ENCODE measurements at regions not wholly inside any gene's neighbourhood (a gene's known extent, or its start where the extent isn't known, plus 50 kb on each side); places are given as distances from the start of the nearest gene placed in this dataset.
"Not testable (repeated sequence)": the region's sequence is repeated elsewhere in the genome, so short reads cannot be mapped to it uniquely, and the experiment has no call there.

DNA sequence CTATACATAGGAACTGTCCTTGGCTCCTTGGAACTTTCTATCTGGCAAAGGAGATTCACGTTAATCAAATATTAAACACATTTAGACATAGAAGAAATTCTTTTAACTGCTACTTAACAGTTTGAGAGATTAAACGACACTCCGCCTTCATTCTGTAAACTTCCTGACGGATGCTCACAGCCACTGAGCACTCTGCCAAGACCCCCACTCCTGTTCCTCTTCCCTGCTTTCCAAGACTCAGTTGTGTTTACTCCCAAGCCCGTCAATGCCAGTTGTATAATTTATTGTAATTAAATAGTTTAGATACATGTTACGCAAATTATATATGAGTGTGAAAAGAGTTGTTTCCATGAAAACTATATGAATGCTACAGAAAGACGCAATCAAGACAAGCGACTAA is 321.4 kb upstream of the EPHA4 start:
- Mint-ChIP-seq H3K9me3 (ENCODE audit: unreplicated experiment) (peaks cover 4% of the 10 kb centered on the region), H3K27me3 (ENCODE audit: unreplicated experiment) (no peaks in the 10 kb centered on the region), H3K4me3 (ENCODE audit: unreplicated experiment) (no peak overlapping the region), H3K27ac (ENCODE audit: unreplicated experiment) (no peak overlapping the region), H3K36me3 (ENCODE audit: unreplicated experiment) (no peaks in the 10 kb centered on the region), H3K4me1 (ENCODE audit: low read depth, unreplicated experiment) (peaks cover 8% of the 10 kb centered on the region)
- DNase-seq, result no peak
- TF ChIP-seq, protein P1, sequence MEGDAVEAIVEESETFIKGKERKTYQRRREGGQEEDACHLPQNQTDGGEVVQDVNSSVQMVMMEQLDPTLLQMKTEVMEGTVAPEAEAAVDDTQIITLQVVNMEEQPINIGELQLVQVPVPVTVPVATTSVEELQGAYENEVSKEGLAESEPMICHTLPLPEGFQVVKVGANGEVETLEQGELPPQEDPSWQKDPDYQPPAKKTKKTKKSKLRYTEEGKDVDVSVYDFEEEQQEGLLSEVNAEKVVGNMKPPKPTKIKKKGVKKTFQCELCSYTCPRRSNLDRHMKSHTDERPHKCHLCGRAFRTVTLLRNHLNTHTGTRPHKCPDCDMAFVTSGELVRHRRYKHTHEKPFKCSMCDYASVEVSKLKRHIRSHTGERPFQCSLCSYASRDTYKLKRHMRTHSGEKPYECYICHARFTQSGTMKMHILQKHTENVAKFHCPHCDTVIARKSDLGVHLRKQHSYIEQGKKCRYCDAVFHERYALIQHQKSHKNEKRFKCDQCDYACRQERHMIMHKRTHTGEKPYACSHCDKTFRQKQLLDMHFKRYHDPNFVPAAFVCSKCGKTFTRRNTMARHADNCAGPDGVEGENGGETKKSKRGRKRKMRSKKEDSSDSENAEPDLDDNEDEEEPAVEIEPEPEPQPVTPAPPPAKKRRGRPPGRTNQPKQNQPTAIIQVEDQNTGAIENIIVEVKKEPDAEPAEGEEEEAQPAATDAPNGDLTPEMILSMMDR (IDR thresholded peaks at IDR 0.05; ENCODE audit: partially characterized antibody, unreplicated experiment), result no peak

DNA sequence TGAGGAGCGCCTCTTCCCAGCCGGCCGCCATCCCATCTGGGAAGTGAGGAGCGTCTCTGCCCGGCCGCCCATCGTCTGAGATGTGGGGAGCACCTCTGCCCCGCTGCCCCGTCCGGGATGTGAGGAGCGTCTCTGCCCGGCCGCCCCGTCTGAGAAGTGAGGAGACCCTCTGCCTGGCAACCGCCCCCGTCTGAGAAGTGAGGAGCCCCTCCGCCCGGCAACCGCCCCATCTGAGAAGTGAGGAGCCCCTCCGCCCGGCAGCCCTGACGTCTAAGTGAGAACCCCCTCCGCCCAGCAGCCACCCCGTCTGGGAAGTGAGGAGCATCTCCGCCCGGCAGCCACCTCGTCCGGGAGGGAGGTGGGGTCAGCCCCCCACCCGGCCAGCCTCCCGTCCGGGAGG is 319.9 kb upstream of the EPHA4 start:
- not testable (repeated sequence) for DNase-seq; H3K27ac Mint-ChIP-seq (ENCODE audit: unreplicated experiment); H3K4me1 Mint-ChIP-seq (ENCODE audit: low read depth, unreplicated experiment); H3K9me3 Mint-ChIP-seq (ENCODE audit: unreplicated experiment); H3K4me3 Mint-ChIP-seq (ENCODE audit: unreplicated experiment); H3K27me3 Mint-ChIP-seq (ENCODE audit: unreplicated experiment); H3K36me3 Mint-ChIP-seq (ENCODE audit: unreplicated experiment)

DNA sequence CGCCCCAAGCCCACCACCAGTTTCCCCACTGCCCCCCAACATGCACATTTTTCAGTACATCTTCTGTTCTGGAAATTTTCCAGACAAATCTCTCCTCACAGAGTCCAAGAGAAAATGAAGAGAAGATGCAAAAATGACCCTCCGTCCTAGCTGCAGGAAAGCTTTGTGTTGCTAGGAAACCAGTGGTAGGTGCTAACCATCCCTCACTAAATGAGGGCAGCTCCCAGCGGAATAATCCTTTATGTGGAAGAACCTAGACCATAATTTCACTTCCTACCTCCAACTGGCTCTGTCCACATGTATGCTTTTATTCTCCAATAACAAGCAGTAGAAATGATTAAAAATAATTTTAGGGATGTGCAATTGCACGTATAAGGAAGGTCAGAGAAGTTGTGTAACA is 311.9 kb upstream of the EPHA4 start:
- DNase-seq, result no peak
- Mint-ChIP-seq H3K27ac (ENCODE audit: unreplicated experiment) (no peak overlapping the region), H3K4me3 (ENCODE audit: unreplicated experiment) (no peak overlapping the region), H3K27me3 (ENCODE audit: unreplicated experiment) (no peaks in the 10 kb centered on the region), H3K9me3 (ENCODE audit: unreplicated experiment) (no peaks in the 10 kb centered on the region), H3K36me3 (ENCODE audit: unreplicated experiment) (no peaks in the 10 kb centered on the region), H3K4me1 (ENCODE audit: low read depth, unreplicated experiment) (peaks cover 10% of the 10 kb centered on the region)
- TF ChIP-seq, protein P1 (IDR thresholded peaks at IDR 0.05; ENCODE audit: partially characterized antibody, unreplicated experiment), result no peak

DNA sequence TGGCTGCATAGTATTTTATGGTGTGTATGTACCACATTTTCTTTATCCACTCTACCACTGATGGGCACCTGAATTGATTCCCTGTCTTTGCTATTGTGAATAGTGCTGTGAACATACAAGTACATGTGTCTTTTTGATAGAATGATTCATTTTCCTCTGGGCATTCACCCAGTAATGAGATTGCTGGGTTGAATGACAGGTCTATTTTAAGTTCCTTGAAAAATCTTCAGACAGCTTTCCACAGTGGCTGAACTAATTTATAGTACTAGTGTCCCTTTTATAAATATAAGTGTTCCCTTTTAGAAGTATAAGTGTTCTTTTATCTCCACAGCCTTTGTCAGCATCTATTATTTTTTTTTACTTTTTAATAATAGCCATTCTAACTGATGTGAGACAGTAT is 303.9 kb upstream of the EPHA4 start:
- no peak overlapping the region for H3K4me3 Mint-ChIP-seq (ENCODE audit: unreplicated experiment)
- H3K4me1 Mint-ChIP-seq (ENCODE audit: low read depth, unreplicated experiment), result no peaks in the 10 kb centered on the region
- no peaks in the 10 kb centered on the region for H3K27me3 Mint-ChIP-seq (ENCODE audit: unreplicated experiment)
- TF ChIP-seq, protein P1 (IDR thresholded peaks at IDR 0.05; ENCODE audit: partially characterized antibody, unreplicated experiment), result no peak
- DNase-seq, result no peak
- no peaks in the 10 kb centered on the region for H3K36me3 Mint-ChIP-seq (ENCODE audit: unreplicated experiment)
- peaks cover 3% of the 10 kb centered on the region for H3K9me3 Mint-ChIP-seq (ENCODE audit: unreplicated experiment)
- H3K27ac Mint-ChIP-seq (ENCODE audit: unreplicated experiment), result no peak overlapping the region

DNA sequence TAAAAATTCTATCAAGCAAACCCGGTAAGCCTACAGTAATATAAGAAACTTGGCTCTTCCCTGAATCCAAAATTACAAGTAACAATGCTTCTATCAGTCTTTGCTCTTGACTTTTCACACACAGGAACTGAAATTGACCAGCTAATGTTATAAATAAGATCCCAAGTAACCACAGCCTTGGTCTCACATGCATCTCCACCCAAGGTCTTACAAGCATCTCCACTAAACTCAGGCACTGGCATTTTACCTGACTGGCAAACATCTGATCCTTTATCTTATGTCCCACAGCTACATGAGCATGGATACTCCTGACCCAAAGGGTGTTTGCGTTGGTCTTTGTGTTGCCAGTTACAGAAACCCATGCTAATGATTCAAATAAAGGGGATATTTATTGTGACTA is 302.3 kb upstream of the EPHA4 start:
- Mint-ChIP-seq H3K4me3 (ENCODE audit: unreplicated experiment) (no peak overlapping the region), H3K27me3 (ENCODE audit: unreplicated experiment) (no peaks in the 10 kb centered on the region), H3K36me3 (ENCODE audit: unreplicated experiment) (peaks cover under 1% of the 10 kb centered on the region), H3K9me3 (ENCODE audit: unreplicated experiment) (peaks cover 3% of the 10 kb centered on the region), H3K27ac (ENCODE audit: unreplicated experiment) (no peak overlapping the region), H3K4me1 (ENCODE audit: low read depth, unreplicated experiment) (no peaks in the 10 kb centered on the region)
- DNase-seq, result no peak
- TF ChIP-seq, protein P1 (IDR thresholded peaks at IDR 0.05; ENCODE audit: partially characterized antibody, unreplicated experiment), result no peak

DNA sequence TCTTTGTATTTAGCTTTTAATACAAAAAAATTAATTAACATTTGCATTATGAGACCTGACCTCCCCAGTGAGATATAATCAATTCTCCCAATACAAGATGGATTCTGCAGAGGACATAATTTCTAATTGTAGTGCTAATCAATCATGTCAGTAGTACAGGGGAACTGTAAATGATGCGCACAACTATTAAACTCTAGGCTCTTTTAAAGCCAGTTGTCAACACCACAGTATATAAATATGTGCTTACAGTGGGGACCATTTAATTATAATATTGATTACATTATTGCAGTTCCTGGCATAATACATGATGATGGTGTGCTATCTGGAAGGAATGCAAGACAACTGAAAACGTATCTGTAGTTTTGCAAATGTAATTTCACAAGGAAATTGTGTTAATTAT is 285.6 kb upstream of the EPHA4 start:
- Mint-ChIP-seq H3K27me3 (ENCODE audit: unreplicated experiment) (no peaks in the 10 kb centered on the region), H3K27ac (ENCODE audit: unreplicated experiment) (no peak overlapping the region), H3K9me3 (ENCODE audit: unreplicated experiment) (no peaks in the 10 kb centered on the region), H3K4me3 (ENCODE audit: unreplicated experiment) (no peak overlapping the region), H3K4me1 (ENCODE audit: low read depth, unreplicated experiment) (no peaks in the 10 kb centered on the region), H3K36me3 (ENCODE audit: unreplicated experiment) (peaks cover 3% of the 10 kb centered on the region)
- no peak for DNase-seq
- TF ChIP-seq, protein P1 (IDR thresholded peaks at IDR 0.05; ENCODE audit: partially characterized antibody, unreplicated experiment), result no peak

Measured in glutamatergic neuron (in vitro differentiated cells).